Esophagus muscularis mucosa (tissue), 4 donors: ENCODE measurements at regions not wholly inside any gene's neighbourhood (a gene's known extent, or its start where the extent isn't known, plus 50 kb on each side); places are given as distances from the start of the nearest gene placed in this dataset.

Experiments used
- EP300 ChIP-seq: sonication (generic); formaldehyde crosslinking; IDR thresholded peaks from one replicate; pipeline ENCODE4 v1.6.1; 2017; ENCODE audit warnings: antibody characterized with exemption
- POLR2AphosphoS5 ChIP-seq, 2 donors: sonication (generic); formaldehyde crosslinking; IDR thresholded peaks; one replicate each; pipeline ENCODE4 v1.6.1; 2017; ENCODE audit warnings: antibody characterized with exemption in 2 of 2
- TF ChIP-seq, protein P1 (sequence below), 3 experiments: fragments of 200-600 bp in 2 of 3; fragments of 450-650 bp in 1 of 3; sonication (generic) in 2 of 3; IDR thresholded peaks; one replicate each; pipeline ENCODE4 v1.5.1; 2017 to 2019; ENCODE audit warnings: antibody characterized with exemption in 3 of 3, mild to moderate bottlenecking in 2 of 3, moderate library complexity in 1 of 3

GRCh38 chrX:124910611-124911010 is 409.1 kb upstream of the TEX13C start:
- TF ChIP-seq, protein P1, sequence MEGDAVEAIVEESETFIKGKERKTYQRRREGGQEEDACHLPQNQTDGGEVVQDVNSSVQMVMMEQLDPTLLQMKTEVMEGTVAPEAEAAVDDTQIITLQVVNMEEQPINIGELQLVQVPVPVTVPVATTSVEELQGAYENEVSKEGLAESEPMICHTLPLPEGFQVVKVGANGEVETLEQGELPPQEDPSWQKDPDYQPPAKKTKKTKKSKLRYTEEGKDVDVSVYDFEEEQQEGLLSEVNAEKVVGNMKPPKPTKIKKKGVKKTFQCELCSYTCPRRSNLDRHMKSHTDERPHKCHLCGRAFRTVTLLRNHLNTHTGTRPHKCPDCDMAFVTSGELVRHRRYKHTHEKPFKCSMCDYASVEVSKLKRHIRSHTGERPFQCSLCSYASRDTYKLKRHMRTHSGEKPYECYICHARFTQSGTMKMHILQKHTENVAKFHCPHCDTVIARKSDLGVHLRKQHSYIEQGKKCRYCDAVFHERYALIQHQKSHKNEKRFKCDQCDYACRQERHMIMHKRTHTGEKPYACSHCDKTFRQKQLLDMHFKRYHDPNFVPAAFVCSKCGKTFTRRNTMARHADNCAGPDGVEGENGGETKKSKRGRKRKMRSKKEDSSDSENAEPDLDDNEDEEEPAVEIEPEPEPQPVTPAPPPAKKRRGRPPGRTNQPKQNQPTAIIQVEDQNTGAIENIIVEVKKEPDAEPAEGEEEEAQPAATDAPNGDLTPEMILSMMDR (IDR thresholded peaks at IDR 0.05), result no peak
- no peak for TF ChIP-seq POLR2AphosphoS5 (IDR thresholded peaks at IDR 0.05)
- TF ChIP-seq EP300, result no peak
